ENCODE measurements at regions not wholly inside any gene's neighbourhood (a gene's known extent, or its start where the extent isn't known, plus 50 kb on each side); places are given as distances from the start of the nearest gene placed in this dataset.
A peak's percentile ranks its signal among the peaks of the same experiment; 100 is the strongest.

DNA sequence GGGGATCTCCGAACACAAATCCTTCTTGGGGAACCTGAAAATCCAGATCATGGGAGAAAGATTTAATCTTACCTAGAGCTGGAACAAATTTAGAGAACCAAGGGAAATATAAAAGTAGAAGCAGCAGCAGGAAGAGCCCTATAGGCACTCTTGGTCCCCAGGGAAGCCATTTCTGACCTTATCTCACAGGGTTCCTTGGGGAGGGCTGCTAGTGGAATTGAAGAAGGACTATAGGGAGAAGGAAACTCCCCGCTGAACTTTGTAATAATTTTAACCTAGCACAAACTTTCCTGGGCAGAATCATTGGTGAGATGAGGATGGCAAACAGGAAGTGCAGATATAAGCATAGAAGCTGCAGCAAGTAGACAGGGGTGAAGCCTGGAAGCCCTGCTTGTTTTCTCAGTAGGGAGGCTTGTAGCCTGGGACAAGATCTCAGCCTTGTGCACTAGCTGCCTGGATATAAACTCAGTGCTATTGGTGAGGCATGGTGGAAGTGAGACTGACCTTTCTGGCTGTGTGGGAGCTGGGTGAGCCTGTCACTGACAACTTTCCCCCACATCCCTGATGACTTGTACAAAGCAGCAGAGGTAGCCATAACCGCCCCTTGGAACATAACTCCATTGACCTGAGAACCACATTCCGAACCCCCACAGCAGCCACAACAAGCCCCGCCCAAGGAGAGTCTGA is 343.0 kb upstream of the TGFBR2 start:
- DNase-seq (ENCODE audit: low read depth), result no peak

- DNase-seq (ENCODE audit: low read depth), result no peak
Measured at GRCh38 chr3:30263925-30264313, 342.5 kb upstream of the TGFBR2 start.

- no peak for DNase-seq (ENCODE audit: low read depth)
Measured at GRCh38 chr3:30266524-30266923, 339.9 kb upstream of the TGFBR2 start.

DNA sequence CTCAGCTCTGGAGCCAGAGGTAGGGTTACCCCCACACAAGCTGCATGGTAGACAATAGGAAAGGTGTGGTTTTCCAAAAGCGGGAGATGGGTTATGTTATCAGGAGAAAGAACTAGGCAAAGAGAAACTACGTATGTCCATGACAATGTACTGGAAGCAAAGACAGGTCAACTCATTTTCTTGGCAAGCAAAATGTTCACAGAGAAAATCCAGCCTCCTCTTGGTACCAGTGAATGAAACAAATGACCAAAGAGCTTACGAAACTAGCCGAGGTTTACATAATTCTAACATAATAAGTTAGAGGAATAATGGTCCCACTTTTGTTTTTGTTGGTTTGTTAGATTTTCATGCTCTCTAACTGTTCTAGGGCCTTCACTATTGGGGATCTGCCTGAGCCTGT is 338.1 kb upstream of the TGFBR2 start:
- no peak for DNase-seq (ENCODE audit: low read depth)

DNA sequence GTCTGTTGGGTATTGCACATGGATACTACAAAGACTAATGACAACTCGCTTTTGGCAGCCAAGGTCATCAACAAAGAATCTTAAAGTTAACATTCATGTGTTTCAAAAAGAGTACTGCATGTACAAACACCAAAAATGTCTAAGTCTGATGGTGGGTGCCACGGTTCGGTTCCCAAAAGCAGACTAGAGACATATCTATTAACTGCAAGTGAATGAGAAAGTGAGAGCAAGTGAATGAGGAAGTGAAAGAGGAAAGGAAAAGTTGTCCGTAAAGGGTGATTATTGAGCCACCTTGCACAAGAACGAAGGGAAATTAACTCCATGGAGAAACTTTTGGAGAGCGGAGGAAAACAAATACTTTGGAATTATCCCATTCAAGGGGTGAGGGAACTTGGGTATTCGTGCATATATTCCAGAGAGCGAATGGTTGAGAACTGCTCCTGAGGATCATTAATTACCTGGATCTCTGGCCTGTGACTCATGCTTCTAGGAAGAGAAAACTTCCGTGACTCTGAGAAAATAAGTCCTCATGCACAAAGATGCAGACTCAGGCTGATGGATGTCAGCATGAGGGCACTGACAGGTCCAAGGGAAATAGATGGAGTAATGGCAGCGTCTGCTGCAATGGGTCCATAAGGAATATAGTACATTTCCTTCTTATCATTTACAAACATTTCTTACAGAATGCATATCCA is 336.5 kb upstream of the TGFBR2 start:
- DNase-seq (ENCODE audit: low read depth), result no peak

DNA sequence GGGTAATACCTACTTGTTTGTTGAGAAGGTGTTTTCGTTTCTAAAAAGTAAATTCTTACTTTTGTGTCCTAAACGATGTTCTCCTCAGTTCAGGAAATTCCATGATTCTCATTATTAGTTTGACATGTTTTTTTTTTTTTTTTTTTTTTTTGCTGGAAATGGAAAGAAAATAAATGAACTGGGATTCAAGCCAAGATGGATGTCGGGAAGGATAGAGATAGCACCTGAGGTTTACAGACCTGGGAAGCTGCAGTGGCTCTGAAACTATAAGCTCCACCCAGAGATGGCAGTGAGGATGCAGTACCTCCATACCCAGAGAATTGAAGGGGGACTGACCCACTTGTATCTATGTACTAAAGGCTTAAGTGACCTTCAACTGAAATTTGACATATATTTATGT is 334.6 kb upstream of the TGFBR2 start:
- DNase-seq (ENCODE audit: low read depth), result no peak

DNA sequence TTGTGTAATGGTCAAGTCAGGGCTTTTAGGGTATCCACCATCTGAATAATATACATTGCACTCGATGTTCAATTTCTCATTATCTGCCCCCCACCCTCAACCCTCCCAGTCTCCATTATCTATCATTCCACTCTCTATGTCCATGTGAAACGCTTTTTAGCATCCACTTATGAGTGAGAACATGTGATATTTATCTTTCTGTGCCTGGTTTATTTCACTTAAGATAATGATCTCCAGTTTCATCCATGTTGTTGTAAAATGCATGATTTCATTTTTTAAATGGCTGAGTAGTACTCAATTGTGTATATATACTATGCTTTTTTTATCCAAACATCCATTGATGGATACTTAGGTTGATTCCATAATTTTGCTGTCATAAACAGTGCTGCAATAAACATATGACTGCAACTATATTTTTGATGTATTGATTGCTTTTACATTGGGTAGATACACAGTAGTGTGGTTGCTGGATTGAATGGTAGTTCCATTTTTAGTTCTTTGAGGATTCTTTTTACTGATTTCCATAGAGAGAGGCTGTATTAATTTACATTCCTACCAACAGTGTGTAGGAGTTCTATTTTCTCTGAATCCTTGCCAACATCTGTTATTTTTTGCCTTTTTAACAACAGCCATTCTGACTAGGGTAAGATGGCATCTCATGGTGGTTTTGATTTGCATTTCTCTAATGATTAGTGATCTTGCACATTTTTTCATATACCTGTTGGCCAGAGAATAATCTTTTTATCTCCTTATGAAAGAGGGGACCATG is 332.9 kb upstream of the TGFBR2 start:
- DNase-seq (ENCODE audit: low read depth), result no peak

DNA sequence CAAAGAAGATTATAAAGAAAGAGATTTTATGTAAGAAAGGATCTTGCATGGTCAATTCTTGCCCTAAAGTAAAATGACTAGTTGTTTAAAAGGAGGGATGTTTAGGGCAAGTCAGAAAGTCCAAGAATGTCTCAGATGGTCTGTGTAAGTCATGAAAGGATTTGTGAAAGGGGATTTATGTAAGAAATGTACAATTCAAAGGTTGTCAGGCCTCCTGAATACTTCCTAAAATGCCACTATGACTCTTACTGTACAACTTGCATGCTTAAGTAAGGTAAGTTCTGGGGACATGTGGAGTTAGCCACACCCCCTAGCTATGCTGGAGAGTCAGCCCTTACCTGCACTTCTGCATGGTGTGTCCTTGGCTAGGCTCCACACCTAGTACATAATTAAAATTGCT is 328.9 kb upstream of the TGFBR2 start:
- DNase-seq (ENCODE audit: low read depth), result no peak

- DNase-seq (ENCODE audit: low read depth), result no peak
Measured at GRCh38 chr3:30281526-30281925, 324.9 kb upstream of the TGFBR2 start.

DNA sequence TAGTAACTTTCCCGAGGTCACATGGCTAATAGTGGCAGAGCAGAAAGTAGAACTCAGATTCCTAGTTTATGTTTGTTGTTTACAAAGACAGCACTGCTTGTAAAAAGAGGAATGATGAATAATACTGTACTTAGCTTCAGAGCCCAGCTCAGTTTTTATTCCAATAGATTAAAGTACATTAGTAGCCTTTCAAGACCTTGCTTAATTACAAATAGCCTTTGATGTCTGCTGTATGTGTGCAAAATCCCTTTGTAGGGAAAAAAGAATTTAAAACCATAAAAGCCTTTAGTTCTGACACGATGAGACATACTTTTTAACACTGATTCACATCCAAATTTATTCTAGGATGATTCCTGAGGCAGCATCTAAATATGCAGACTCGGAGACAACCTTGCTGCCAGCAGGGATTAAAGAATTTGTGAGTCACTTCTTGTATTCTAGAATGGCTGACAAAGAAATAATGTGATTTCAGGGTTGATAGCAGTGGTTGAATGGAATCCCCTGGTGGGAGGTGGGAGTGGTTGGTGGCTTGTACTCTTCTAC is 324.2 kb upstream of the TGFBR2 start:
- DNase-seq (ENCODE audit: low read depth), result peak; percentile 92

GRCh38 chr3:30285188-30286006 is 321.0 kb upstream of the TGFBR2 start:
- DNase-seq (ENCODE audit: low read depth), result no peak

DNA sequence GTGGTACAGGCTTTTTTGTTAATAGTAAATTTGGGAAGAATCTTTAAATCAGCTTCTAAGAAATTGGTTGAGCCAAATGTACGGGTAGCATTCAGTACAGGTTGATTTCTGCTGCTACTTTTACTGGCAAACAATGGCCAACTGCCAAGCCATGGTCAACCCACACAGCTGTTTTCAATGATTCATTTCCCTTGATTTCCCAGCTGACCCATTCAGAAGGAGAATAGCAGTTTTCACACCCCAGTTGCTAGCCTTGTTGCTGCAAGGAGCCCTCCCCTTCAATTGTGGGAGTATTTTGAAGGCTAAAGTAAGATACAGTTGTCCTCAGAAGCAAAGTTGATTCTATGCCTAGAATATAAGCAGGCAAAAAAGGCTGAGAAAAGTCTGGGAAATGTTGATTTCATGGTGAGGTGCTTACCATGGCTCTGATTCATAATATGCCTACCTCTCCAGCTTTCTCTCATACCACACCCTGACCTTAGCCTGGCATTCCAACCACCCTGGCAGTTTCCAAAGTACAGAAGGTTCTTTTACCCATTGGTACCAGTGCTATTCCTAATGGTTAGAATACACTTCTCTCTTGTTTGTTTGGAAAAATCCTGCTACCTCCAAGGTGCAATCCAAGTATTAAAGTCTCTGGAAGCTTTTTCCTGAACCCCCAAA is 320.3 kb upstream of the TGFBR2 start:
- DNase-seq (ENCODE audit: low read depth), result peak; percentile 93

- DNase-seq (ENCODE audit: low read depth), result peak; percentile 50
Measured at GRCh38 chr3:30286811-30287210, 319.6 kb upstream of the TGFBR2 start.

- DNase-seq (ENCODE audit: low read depth), result no peak
Measured at GRCh38 chr3:30288830-30289229, 317.6 kb upstream of the TGFBR2 start.

- no peak for DNase-seq (ENCODE audit: low read depth)
Measured at GRCh38 chr3:30289324-30289723, 317.1 kb upstream of the TGFBR2 start.

DNA sequence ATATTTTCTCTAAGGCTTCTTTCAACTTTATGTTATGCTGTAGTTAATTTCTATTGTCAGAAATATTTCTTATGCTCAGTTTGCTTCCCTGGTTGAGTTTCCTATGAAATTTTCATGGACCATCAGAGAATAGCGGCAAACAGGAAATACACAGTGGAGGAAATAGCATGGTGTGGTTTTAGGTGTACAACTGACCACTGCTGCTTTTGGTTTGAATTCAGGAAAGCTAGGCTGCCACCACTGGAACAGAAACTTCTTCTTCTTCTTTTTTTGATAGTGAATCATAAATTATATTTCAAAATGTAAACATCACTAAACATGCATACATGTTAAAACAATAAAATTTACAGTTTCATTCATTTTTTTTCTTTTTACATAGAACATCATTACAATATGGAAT is 316.6 kb upstream of the TGFBR2 start:
- no peak for DNase-seq (ENCODE audit: low read depth)

- no peak for DNase-seq (ENCODE audit: low read depth)
Measured at GRCh38 chr3:30290479-30290878, 315.9 kb upstream of the TGFBR2 start.

DNA sequence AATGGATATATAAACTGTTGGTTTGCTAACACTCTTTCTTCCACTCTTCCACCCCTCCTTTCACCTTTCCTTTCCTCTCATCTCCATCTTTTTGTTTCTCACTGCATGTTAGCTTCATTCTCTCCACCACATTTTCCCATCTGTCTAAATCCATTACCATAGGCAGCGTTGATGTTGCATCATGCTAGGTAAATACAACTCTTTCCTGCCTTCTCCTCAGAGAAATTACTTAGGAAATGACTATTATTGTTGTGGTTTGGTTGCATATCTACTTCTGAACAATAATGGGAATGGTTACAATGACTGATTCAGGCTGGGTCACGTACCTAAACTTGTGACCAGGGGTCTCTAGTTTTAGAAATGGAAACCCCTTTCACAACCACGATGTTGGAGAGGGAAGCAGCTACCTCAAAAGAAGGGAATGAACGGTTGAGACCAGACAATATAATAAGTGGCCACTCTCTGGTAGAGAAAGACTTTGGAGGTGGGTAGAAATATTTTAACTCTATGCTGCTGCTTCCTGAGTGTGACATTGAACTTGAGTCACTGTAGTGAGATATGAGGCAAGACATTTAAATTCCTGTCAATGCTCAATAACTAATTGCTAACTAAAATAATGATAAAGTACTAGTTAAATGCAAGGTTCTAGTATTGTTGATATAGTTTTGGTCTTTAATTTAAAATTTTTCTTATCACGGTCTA is 314.1 kb upstream of the TGFBR2 start:
- DNase-seq (ENCODE audit: low read depth), result peak; percentile 43

- no peak for DNase-seq (ENCODE audit: low read depth)
Measured at GRCh38 chr3:30293621-30294240, 312.7 kb upstream of the TGFBR2 start.

DNA sequence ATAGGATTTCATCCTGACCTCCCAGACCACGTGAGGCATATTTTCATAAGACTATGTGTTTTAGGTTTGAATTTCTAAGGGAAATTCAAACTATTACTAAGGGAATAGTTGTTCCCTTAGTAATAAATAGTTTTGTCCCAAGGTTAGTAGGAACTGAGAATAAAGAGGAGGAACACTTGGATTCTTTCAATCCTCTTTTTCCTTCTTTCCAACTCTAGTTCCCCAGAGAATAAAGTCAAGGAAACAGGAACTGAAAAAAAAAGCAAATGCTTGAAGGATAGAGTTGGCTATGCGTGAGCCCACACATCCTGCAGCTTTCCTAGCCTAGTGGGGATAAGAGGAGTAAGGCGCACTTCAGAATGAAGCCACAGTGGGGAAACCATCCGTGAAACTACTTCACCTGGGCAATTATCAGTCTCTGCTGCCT is 312.1 kb upstream of the TGFBR2 start:
- no peak for DNase-seq (ENCODE audit: low read depth)
